HEK293 (cell line): ENCODE measurements at regions not wholly inside any gene's neighbourhood (a gene's known extent, or its start where the extent isn't known, plus 50 kb on each side); places are given as distances from the start of the nearest gene placed in this dataset.
"Not testable (repeated sequence)": the region's sequence is repeated elsewhere in the genome, so short reads cannot be mapped to it uniquely, and the experiment has no call there.

Experiments
- CTCF ChIA-PET: fragments of 350-600 bp; formaldehyde crosslinking; extraction: SDS; loops from one replicate; lab custom pipeline; 2021; ENCODE audit warnings: antibody characterized with exemption; lab: Yijun Ruan, JAX
- POLR2A ChIA-PET: fragments of 300-600 bp; formaldehyde crosslinking; extraction: SDS; loops from one replicate; lab custom pipeline; 2020; ENCODE audit warnings: antibody characterized with exemption, inconsistent platforms; lab: Yijun Ruan, JAX
- H3K27ac ChIP-seq: fragments of 200-500 bp; sonication (Bioruptor generic); 2 replicates; pipeline ENCODE4 v1.5.1; 2014; ENCODE audit warnings: low read depth, low read length, control low read depth, inconsistent platforms; ENCODE audit errors: extremely low read depth
- H3K36me3 ChIP-seq, 2 experiments: fragments of 200-500 bp in 1 of 2; sonication (Bioruptor generic) in 1 of 2; 1 replicate in 1 of 2; 2 replicates in 1 of 2; pipeline ENCODE4 v1.5.1; 2014 to 2017; ENCODE audit warnings: inconsistent platforms in 2 of 2, low read length in 2 of 2; ENCODE audit not compliant: control insufficient read depth in 2 of 2, insufficient read depth in 1 of 2
- H3K4me1 ChIP-seq: fragments of 200-500 bp; sonication (Bioruptor generic); 2 replicates; pipeline ENCODE4 v1.5.1; 2014; ENCODE audit warnings: mild to moderate bottlenecking, low read length, inconsistent platforms; ENCODE audit not compliant: control insufficient read depth, insufficient read depth
- H3K4me3 ChIP-seq: 2 replicates; pipeline ENCODE4 v1.5.1; 2011; ENCODE audit warnings: low read depth, mild to moderate bottlenecking, control low read depth, low read length, moderate library complexity
- H3K9me3 ChIP-seq: fragments of 200-500 bp; sonication (Bioruptor generic); 2 replicates; pipeline ENCODE4 v1.5.1; 2014; ENCODE audit warnings: low read depth, low read length, inconsistent platforms; ENCODE audit not compliant: control insufficient read depth, insufficient read depth
- ATF2 ChIP-seq: fragments of 450-650 bp; formaldehyde crosslinking; IDR thresholded peaks from 2 replicates; pipeline ENCODE4 v1.5.1; 2016; ENCODE audit warnings: missing biosample characterization, missing genetic modification characterization, low read depth
- HOXA7 ChIP-seq: sonication (generic); formaldehyde crosslinking; IDR thresholded peaks from 2 replicates; pipeline ENCODE4 v1.8.1; 2022; ENCODE audit warnings: missing genetic modification reagents, borderline replicate concordance
- HOXC10 ChIP-seq: sonication (generic); formaldehyde crosslinking; IDR thresholded peaks from 2 replicates; pipeline ENCODE4 v1.8.1; 2023; ENCODE audit warnings: mild to moderate bottlenecking, missing genetic modification reagents
- YY2 ChIP-seq: fragments of 450-650 bp; formaldehyde crosslinking; IDR thresholded peaks from 2 replicates; pipeline ENCODE4 v1.5.1; 2016; ENCODE audit warnings: missing biosample characterization, missing genetic modification characterization
- ZBTB6 ChIP-seq: fragments of 450-650 bp; formaldehyde crosslinking; IDR thresholded peaks from 2 replicates; pipeline ENCODE4 v1.5.1; 2017; ENCODE audit warnings: missing biosample characterization, missing genetic modification characterization
- ZNF174 ChIP-seq: fragments of 450-650 bp; formaldehyde crosslinking; IDR thresholded peaks from 2 replicates; pipeline ENCODE4 v1.5.0; 2017; ENCODE audit warnings: missing biosample characterization, mild to moderate bottlenecking, missing genetic modification characterization
- ZNF18 ChIP-seq: fragments of 450-650 bp; formaldehyde crosslinking; IDR thresholded peaks from 2 replicates; pipeline ENCODE4 v1.5.1; 2016; ENCODE audit warnings: missing biosample characterization, missing genetic modification characterization
- ZNF19 ChIP-seq: fragments of 450-650 bp; formaldehyde crosslinking; IDR thresholded peaks from 2 replicates; pipeline ENCODE4; 2016; ENCODE audit warnings: missing biosample characterization, missing genetic modification characterization, low read depth
- ZNF24 ChIP-seq: fragments of 450-650 bp; formaldehyde crosslinking; IDR thresholded peaks from 2 replicates; pipeline ENCODE4 v1.5.1; 2016; ENCODE audit warnings: missing biosample characterization, missing genetic modification characterization
- ZNF266 ChIP-seq: fragments of 450-650 bp; formaldehyde crosslinking; IDR thresholded peaks from 2 replicates; pipeline ENCODE4 v1.5.1; 2016; ENCODE audit warnings: missing biosample characterization, missing genetic modification characterization, low read depth
- ZNF324 ChIP-seq: fragments of 450-650 bp; formaldehyde crosslinking; IDR thresholded peaks from 2 replicates; pipeline ENCODE4 v1.5.1; 2016; ENCODE audit warnings: missing biosample characterization, missing genetic modification characterization
- ZNF391 ChIP-seq: fragments of 450-650 bp; formaldehyde crosslinking; IDR thresholded peaks from 2 replicates; pipeline ENCODE4 v1.5.1; 2016; ENCODE audit warnings: low read depth, missing biosample characterization, missing genetic modification characterization, borderline replicate concordance
- ZNF449 ChIP-seq: fragments of 450-650 bp; formaldehyde crosslinking; IDR thresholded peaks from 2 replicates; pipeline ENCODE4 v1.5.1; 2017; ENCODE audit warnings: missing biosample characterization, mild to moderate bottlenecking, missing genetic modification characterization, moderate library complexity
- ZNF530 ChIP-seq: fragments of 450-650 bp; formaldehyde crosslinking; IDR thresholded peaks from 2 replicates; pipeline ENCODE4 v1.5.1; 2016; ENCODE audit warnings: low read depth, missing biosample characterization, missing genetic modification characterization
- ZNF555 ChIP-seq: fragments of 450-650 bp; formaldehyde crosslinking; conservative IDR thresholded peaks from 2 replicates; pipeline ENCODE4 v1.5.1; 2017; ENCODE audit warnings: missing biosample characterization, mild to moderate bottlenecking, missing genetic modification characterization, inconsistent platforms
- ZNF571 ChIP-seq: fragments of 450-650 bp; formaldehyde crosslinking; IDR thresholded peaks from 2 replicates; pipeline ENCODE4 v1.5.0; 2017; ENCODE audit warnings: missing biosample characterization, missing genetic modification characterization
- ZNF747 ChIP-seq: fragments of 450-650 bp; formaldehyde crosslinking; IDR thresholded peaks from 2 replicates; pipeline ENCODE4 v1.5.1; 2016; ENCODE audit warnings: missing biosample characterization, missing genetic modification characterization
- ZSCAN30 ChIP-seq: fragments of 450-650 bp; IDR thresholded peaks from 2 replicates; pipeline ENCODE4 v1.5.1; 2018; ENCODE audit warnings: missing biosample characterization, mild to moderate bottlenecking, missing genetic modification characterization, moderate library complexity
- ZXDB ChIP-seq: fragments of 450-650 bp; formaldehyde crosslinking; IDR thresholded peaks from 2 replicates; pipeline ENCODE4 v1.5.1; 2016; ENCODE audit warnings: missing biosample characterization, missing genetic modification characterization

- no peak for TF ChIP-seq ZNF530 (tag by site-specific recombination)
Measured at GRCh38 chr6:94559829-94560537, 1017.4 kb upstream of the MANEA start (continued).

- H3K27ac ChIP-seq, H3K4me3 ChIP-seq, POLR2A ChIA-PET, H3K9me3 ChIP-seq, H3K4me1 ChIP-seq, CTCF ChIA-PET, H3K36me3 ChIP-seq: not testable (repeated sequence)
Measured at GRCh38 chr6:94557207-94557606, 1020.1 kb upstream of the MANEA start.

- Histone ChIP-seq H3K4me3 (no peak overlapping the region), H3K9me3 (no peaks in the 10 kb centered on the region), H3K36me3 (no peaks in the 10 kb centered on the region), H3K27ac (no peak overlapping the region), H3K4me1 (no peaks in the 10 kb centered on the region)
- POLR2A ChIA-PET: no interaction called here
- CTCF ChIA-PET: no interaction called here
- no peak for TF ChIP-seq ZNF324 (tag by site-specific recombination)
- TF ChIP-seq HOXA7: no peak
- TF ChIP-seq ATF2 (tag by site-specific recombination): no peak
- no peak for TF ChIP-seq HOXC10
- no peak for TF ChIP-seq ZNF266 (tag by site-specific recombination)
- no peak for TF ChIP-seq ZNF449 (tag by site-specific recombination)
- TF ChIP-seq ZNF391: no peak
- TF ChIP-seq ZNF555 (tag by site-specific recombination): no peak
- TF ChIP-seq ZNF24 (tag by site-specific recombination): no peak
- TF ChIP-seq ZBTB6: no peak
- no peak for TF ChIP-seq YY2 (tag by site-specific recombination)
- TF ChIP-seq ZNF19 (tag by site-specific recombination): no peak
- TF ChIP-seq ZNF571: no peak
- TF ChIP-seq ZXDB (tag by site-specific recombination): no peak
- TF ChIP-seq ZNF18: no peak
- no peak for TF ChIP-seq ZNF747
- no peak for TF ChIP-seq ZNF174 (tag by site-specific recombination)
- no peak for TF ChIP-seq ZSCAN30 (tag by site-specific recombination)
Measured at GRCh38 chr6:94548201-94548600, 1029.1 kb upstream of the MANEA start.
